ENCODE measurements at regions not wholly inside any gene's neighbourhood (a gene's known extent, or its start where the extent isn't known, plus 50 kb on each side); places are given as distances from the start of the nearest gene placed in this dataset.

GRCh38 chr5:91851670-91852069 lies 468.6 kb upstream of the ARRDC3 start:
- no peaks in the 10 kb centered on the region for H3K27me3 Mint-ChIP-seq (ENCODE audit: low read depth in 2 of 2)
- Histone ChIP-seq H3K27ac (ENCODE audit: low read length) (no peak overlapping the region), H3K4me3 (ENCODE audit: low read length) (no peak overlapping the region), H3K36me3 (ENCODE audit: control insufficient read depth, insufficient read depth, low read length) (no peaks in the 10 kb centered on the region), H3K4me1 (ENCODE audit: control insufficient read depth, insufficient read depth, low read length) (no peaks in the 10 kb centered on the region), H3K9me3 (ENCODE audit: control insufficient read depth, insufficient read depth, low read length) (peaks cover 2% of the 10 kb centered on the region), H3K27me3 (ENCODE audit: control insufficient read depth, insufficient read depth, low read length) (no peaks in the 10 kb centered on the region)
- H3K36me3 Mint-ChIP-seq = no peaks in the 10 kb centered on the region
- intact Hi-C loops (cut with micrococcal nuclease) = no loop called here
- H3K4me3 Mint-ChIP-seq = no peak overlapping the region
- H3K27ac Mint-ChIP-seq = no peak overlapping the region
- TF ChIP-seq CTCF (IDR thresholded peaks at IDR 0.05) = no peak
- WGBS (ENCODE audit: insufficient coverage) = no CpG with 5 or more reads among the region's 2 CpGs
- H3K9me3 Mint-ChIP-seq = peaks cover 0 to 5% of the 10 kb centered on the region in 2 donors
- no peaks in the 10 kb centered on the region for H3K4me1 Mint-ChIP-seq
- no peak for ATAC-seq
- DNase-seq = no peak

- H3K9me3 Mint-ChIP-seq = no peaks in the 10 kb centered on the region
- Histone ChIP-seq H3K9me3 (ENCODE audit: control insufficient read depth, insufficient read depth, low read length) (peaks cover 2% of the 10 kb centered on the region), H3K36me3 (ENCODE audit: control insufficient read depth, insufficient read depth, low read length) (no peaks in the 10 kb centered on the region), H3K27me3 (ENCODE audit: control insufficient read depth, insufficient read depth, low read length) (no peaks in the 10 kb centered on the region), H3K4me3 (ENCODE audit: low read length) (no peak overlapping the region), H3K4me1 (ENCODE audit: control insufficient read depth, insufficient read depth, low read length) (no peaks in the 10 kb centered on the region), H3K27ac (ENCODE audit: low read length) (no peak overlapping the region)
- no peak for DNase-seq
- no peaks in the 10 kb centered on the region for H3K36me3 Mint-ChIP-seq
- WGBS (ENCODE audit: insufficient coverage) = 93% methylated on average over 2 of the region's 2 CpGs
- H3K27ac Mint-ChIP-seq = no peak overlapping the region
- TF ChIP-seq CTCF (IDR thresholded peaks at IDR 0.05) = no peak
- no peaks in the 10 kb centered on the region for H3K4me1 Mint-ChIP-seq
- ATAC-seq = no peak
- H3K4me3 Mint-ChIP-seq = no peak overlapping the region
- H3K27me3 Mint-ChIP-seq (ENCODE audit: low read depth in 2 of 2) = no peaks in the 10 kb centered on the region
- intact Hi-C loops (cut with micrococcal nuclease) = no loop called here
Observed at GRCh38 chr5:91850031-91850430, 466.9 kb upstream of the ARRDC3 start.

GRCh38 chr5:91849069-91849468 lies 466.0 kb upstream of the ARRDC3 start:
- Mint-ChIP-seq H3K4me3 (no peak overlapping the region), H3K4me1 (no peaks in the 10 kb centered on the region), H3K27me3 (ENCODE audit: low read depth in 2 of 2) (no peaks in the 10 kb centered on the region), H3K36me3 (no peaks in the 10 kb centered on the region), H3K9me3 (no peaks in the 10 kb centered on the region), H3K27ac (no peak overlapping the region)
- Histone ChIP-seq H3K36me3 (ENCODE audit: control insufficient read depth, insufficient read depth, low read length) (no peaks in the 10 kb centered on the region), H3K27ac (ENCODE audit: low read length) (no peak overlapping the region), H3K9me3 (ENCODE audit: control insufficient read depth, insufficient read depth, low read length) (peaks cover 2% of the 10 kb centered on the region), H3K27me3 (ENCODE audit: control insufficient read depth, insufficient read depth, low read length) (no peaks in the 10 kb centered on the region), H3K4me3 (ENCODE audit: low read length) (no peak overlapping the region), H3K4me1 (ENCODE audit: control insufficient read depth, insufficient read depth, low read length) (no peaks in the 10 kb centered on the region)
- ATAC-seq (no peak), DNase-seq (no peak)
- 85% methylated on average over 3 of the region's 3 CpGs for WGBS (ENCODE audit: insufficient coverage)
- intact Hi-C loops (cut with micrococcal nuclease) = no loop called here
- TF ChIP-seq CTCF (IDR thresholded peaks at IDR 0.05) = no peak

GRCh38 chr5:91848453-91848852 lies 465.3 kb upstream of the ARRDC3 start:
- no peak overlapping the region for H3K4me3 Mint-ChIP-seq
- DNase-seq = no peak
- TF ChIP-seq CTCF (IDR thresholded peaks at IDR 0.05) = no peak
- no peak overlapping the region for H3K4me3 ChIP-seq (ENCODE audit: low read length)
- no peak overlapping the region for H3K27ac ChIP-seq (ENCODE audit: low read length)
- no peaks in the 10 kb centered on the region for H3K27me3 Mint-ChIP-seq (ENCODE audit: low read depth in 2 of 2)
- 95% methylated on average over 3 of the region's 3 CpGs for WGBS (ENCODE audit: insufficient coverage)
- H3K36me3 ChIP-seq (ENCODE audit: control insufficient read depth, insufficient read depth, low read length) = no peaks in the 10 kb centered on the region
- intact Hi-C loops (cut with micrococcal nuclease) = no loop called here
- H3K9me3 Mint-ChIP-seq = no peaks in the 10 kb centered on the region
- H3K27me3 ChIP-seq (ENCODE audit: control insufficient read depth, insufficient read depth, low read length) = no peaks in the 10 kb centered on the region
- no peak for ATAC-seq
- H3K9me3 ChIP-seq (ENCODE audit: control insufficient read depth, insufficient read depth, low read length) = peaks cover 2% of the 10 kb centered on the region
- no peak overlapping the region for H3K27ac Mint-ChIP-seq
- H3K36me3 Mint-ChIP-seq = no peaks in the 10 kb centered on the region
- H3K4me1 Mint-ChIP-seq = no peaks in the 10 kb centered on the region
- no peaks in the 10 kb centered on the region for H3K4me1 ChIP-seq (ENCODE audit: control insufficient read depth, insufficient read depth, low read length)
